ENCODE measurements at regions not wholly inside any gene's neighbourhood (a gene's known extent, or its start where the extent isn't known, plus 50 kb on each side); places are given as distances from the start of the nearest gene placed in this dataset.

DNA sequence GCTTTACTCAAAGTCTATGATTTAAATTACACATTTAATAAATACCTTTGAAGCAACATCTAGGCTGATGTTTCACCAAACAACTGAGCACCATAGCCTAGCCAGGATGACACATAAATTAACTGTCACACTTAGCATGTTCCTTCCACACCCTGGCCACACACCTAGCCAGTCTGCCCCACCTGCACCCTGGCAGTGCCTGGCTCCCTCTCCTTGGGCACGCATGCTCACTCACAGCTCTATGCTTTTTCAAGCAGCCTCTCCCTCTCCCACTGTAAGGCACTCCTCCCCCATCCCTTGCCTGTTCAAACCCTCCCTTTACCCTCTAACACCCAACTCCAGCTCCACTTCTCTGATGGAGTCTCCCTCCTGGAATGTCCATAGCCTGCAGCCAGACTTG is 357.6 kb upstream of the KLHL29 start (continued):
- TF ChIP-seq, protein P1, sequence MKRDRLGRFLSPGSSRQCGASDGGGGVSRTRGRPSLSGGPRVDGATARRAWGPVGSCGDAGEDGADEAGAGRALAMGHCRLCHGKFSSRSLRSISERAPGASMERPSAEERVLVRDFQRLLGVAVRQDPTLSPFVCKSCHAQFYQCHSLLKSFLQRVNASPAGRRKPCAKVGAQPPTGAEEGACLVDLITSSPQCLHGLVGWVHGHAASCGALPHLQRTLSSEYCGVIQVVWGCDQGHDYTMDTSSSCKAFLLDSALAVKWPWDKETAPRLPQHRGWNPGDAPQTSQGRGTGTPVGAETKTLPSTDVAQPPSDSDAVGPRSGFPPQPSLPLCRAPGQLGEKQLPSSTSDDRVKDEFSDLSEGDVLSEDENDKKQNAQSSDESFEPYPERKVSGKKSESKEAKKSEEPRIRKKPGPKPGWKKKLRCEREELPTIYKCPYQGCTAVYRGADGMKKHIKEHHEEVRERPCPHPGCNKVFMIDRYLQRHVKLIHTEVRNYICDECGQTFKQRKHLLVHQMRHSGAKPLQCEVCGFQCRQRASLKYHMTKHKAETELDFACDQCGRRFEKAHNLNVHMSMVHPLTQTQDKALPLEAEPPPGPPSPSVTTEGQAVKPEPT (CRISPR knock-in tag; IDR thresholded peaks at IDR 0.05; ENCODE audit: low read depth): no peak
- TF ChIP-seq NCOR1 (IDR thresholded peaks at IDR 0.05; ENCODE audit: borderline replicate concordance, low read length) (no peak), ZIK1 (CRISPR knock-in tag; IDR thresholded peaks at IDR 0.05; ENCODE audit: borderline replicate concordance, low read depth) (no peak), PHB2 (IDR thresholded peaks at IDR 0.05; ENCODE audit: partially characterized antibody) (no peak), ZNF552 (CRISPR knock-in tag; IDR thresholded peaks at IDR 0.05; ENCODE audit: borderline replicate concordance) (no peak)

DNA sequence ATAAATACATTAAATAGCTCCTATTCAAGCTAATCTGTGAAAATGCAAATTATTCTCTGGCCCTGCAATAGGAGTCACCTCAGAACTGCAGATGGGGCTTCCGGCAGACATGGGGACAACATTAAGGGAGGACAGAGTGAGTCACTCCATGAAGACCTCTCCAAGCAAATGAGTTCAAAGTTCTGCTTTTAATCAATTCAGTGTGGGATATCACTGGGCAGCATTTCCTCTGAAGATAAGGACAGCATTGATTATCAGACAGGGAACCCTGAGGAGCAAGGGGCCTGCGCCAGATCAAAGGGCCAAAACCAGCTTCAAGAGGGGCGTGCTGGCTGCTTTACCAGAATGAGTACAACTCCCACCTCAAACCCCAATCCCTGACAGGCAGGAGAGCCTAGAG is 356.9 kb upstream of the KLHL29 start:
- H3K27ac ChIP-seq (ENCODE audit: extremely low read length, insufficient read depth, low read length): no peak overlapping the region
- DNase-seq (ENCODE audit: low spot score) (peak; percentile 21), FAIRE-seq (no peak), ATAC-seq (peak; percentile 79)
- ChIA-PET POLR2A (no interaction called here), CTCF (ENCODE audit: low intra/inter-chr PET ratio, low total read pairs) (no interaction called here)
- H3K4me3 ChIP-seq (replicated peaks in 1 of 3; ENCODE audit: insufficient read depth in 1 of 3, low read depth in 2 of 3, low read length in 3 of 3): no peak overlapping the region
- intact Hi-C loops (cut with micrococcal nuclease; ENCODE audit: unreplicated experiment): no loop called here
- H3K9ac ChIP-seq (ENCODE audit: insufficient read depth, low read depth, low read length): no peak overlapping the region
- no peaks in the 10 kb centered on the region for H4K20me1 ChIP-seq (ENCODE audit: insufficient read depth, low read length)
- H3K4me2 ChIP-seq (ENCODE audit: low read depth, low read length): no peak overlapping the region
- no peaks in the 10 kb centered on the region for H3K36me3 ChIP-seq (replicated peaks in 1 of 2; ENCODE audit: control insufficient read depth in 1 of 2, insufficient read depth in 2 of 2, low read length in 2 of 2)
- 3% methylated on average over 3 of the region's 3 CpGs for WGBS (ENCODE audit: low lambda C conversion rate)
- no peaks in the 10 kb centered on the region for H3K27me3 ChIP-seq (ENCODE audit: control insufficient read depth in 1 of 2, insufficient read depth in 2 of 2, low read length in 2 of 2)
- peaks cover 14% of the 10 kb centered on the region for H3K4me1 ChIP-seq (ENCODE audit: insufficient read depth, low read length)
- BruUV-seq (replicated peaks): no TSS peak
- H2AFZ ChIP-seq (ENCODE audit: low read length): no peak overlapping the region
- H3K9me3 ChIP-seq (ENCODE audit: low read length): no peaks in the 10 kb centered on the region
- in situ Hi-C loops (cut with HindIII; ENCODE audit: extremely low pct_ligation_motif_present, low pct_unique_long_range_greater_than_20kb): no loop called here
- no peaks in the 10 kb centered on the region for H3K79me2 ChIP-seq (ENCODE audit: insufficient read depth, low read length)
- TF ChIP-seq GABPA (IDR thresholded peaks at IDR 0.05; ENCODE audit: low read depth, low read length): no peak
- peak; percentile 59 for TF ChIP-seq GABPA (CRISPR knock-in tag; IDR thresholded peaks at IDR 0.05; ENCODE audit: low read depth)
- TF ChIP-seq ZNF292 (CRISPR knock-in tag; IDR thresholded peaks at IDR 0.05; ENCODE audit: borderline replicate concordance, low read depth): peak; percentile 33; the same call in 1 of the 2 replicates
- no peak for TF ChIP-seq ZNF589 (CRISPR knock-in tag; conservative IDR thresholded peaks at IDR 0.05)
- no peak for TF ChIP-seq AGO1 (IDR thresholded peaks at IDR 0.05; ENCODE audit: low read depth, low read length, poor library complexity, severe bottlenecking)
- TF ChIP-seq CCDC6 (CRISPR knock-in tag; IDR thresholded peaks at IDR 0.05): no peak
- TF ChIP-seq ZNF20 (CRISPR knock-in tag; IDR thresholded peaks at IDR 0.05): no peak
- peak; percentile 43; the same call in 1 of the 2 replicates for TF ChIP-seq GABPB1 (CRISPR knock-in tag; IDR thresholded peaks at IDR 0.05)
- TF ChIP-seq TCF7 (IDR thresholded peaks at IDR 0.05; ENCODE audit: low read depth): 0 out of 2 replicates have a peak, but pooled peaks have one; percentile 19
- TF ChIP-seq, protein P2, sequence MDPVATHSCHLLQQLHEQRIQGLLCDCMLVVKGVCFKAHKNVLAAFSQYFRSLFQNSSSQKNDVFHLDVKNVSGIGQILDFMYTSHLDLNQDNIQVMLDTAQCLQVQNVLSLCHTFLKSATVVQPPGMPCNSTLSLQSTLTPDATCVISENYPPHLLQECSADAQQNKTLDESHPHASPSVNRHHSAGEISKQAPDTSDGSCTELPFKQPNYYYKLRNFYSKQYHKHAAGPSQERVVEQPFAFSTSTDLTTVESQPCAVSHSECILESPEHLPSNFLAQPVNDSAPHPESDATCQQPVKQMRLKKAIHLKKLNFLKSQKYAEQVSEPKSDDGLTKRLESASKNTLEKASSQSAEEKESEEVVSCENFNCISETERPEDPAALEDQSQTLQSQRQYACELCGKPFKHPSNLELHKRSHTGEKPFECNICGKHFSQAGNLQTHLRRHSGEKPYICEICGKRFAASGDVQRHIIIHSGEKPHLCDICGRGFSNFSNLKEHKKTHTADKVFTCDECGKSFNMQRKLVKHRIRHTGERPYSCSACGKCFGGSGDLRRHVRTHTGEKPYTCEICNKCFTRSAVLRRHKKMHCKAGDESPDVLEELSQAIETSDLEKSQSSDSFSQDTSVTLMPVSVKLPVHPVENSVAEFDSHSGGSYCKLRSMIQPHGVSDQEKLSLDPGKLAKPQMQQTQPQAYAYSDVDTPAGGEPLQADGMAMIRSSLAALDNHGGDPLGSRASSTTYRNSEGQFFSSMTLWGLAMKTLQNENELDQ (CRISPR knock-in tag; IDR thresholded peaks at IDR 0.05; ENCODE audit: borderline replicate concordance): no peak
- TF ChIP-seq NFKB2 (CRISPR knock-in tag; IDR thresholded peaks at IDR 0.05; ENCODE audit: borderline replicate concordance): no peak
- no peak for TF ChIP-seq DNMT1 (CRISPR knock-in tag; IDR thresholded peaks at IDR 0.05)

Measured in HepG2 (cell line).